ENCODE measurements at regions not wholly inside any gene's neighbourhood (a gene's known extent, or its start where the extent isn't known, plus 50 kb on each side); places are given as distances from the start of the nearest gene placed in this dataset.

GRCh38 chr3:153246331-153246730 lies 84.3 kb downstream of the RAP2B start:
- TF ChIP-seq CTCF (conservative IDR thresholded peaks at IDR 0.05; ENCODE audit: low read depth, low read length) (no peak), EZH2 (IDR thresholded peaks at IDR 0.05; ENCODE audit: borderline replicate concordance, low read depth, low read length, poor library complexity, severe bottlenecking) (no peak)
